Fibroblast of villous mesenchyme (primary cell): ENCODE measurements at regions not wholly inside any gene's neighbourhood (a gene's known extent, or its start where the extent isn't known, plus 50 kb on each side); places are given as distances from the start of the nearest gene placed in this dataset.

ENCODE experiments used
- DNase-seq: peaks from one replicate; pipeline ENCODE4 v3.0.0-alpha.2; 2010; ENCODE audit warnings: low read depth
- H3K4me3 ChIP-seq: 2 replicates; pipeline ENCODE4 v1.5.1; 2011; ENCODE audit warnings: low read depth, mild to moderate bottlenecking, low read length
- TF ChIP-seq, protein P1 (sequence below): IDR thresholded peaks from 2 replicates; pipeline ENCODE4 v1.5.1; 2012; ENCODE audit warnings: low read depth, mild to moderate bottlenecking, low read length; ENCODE audit not compliant: insufficient read depth

DNA sequence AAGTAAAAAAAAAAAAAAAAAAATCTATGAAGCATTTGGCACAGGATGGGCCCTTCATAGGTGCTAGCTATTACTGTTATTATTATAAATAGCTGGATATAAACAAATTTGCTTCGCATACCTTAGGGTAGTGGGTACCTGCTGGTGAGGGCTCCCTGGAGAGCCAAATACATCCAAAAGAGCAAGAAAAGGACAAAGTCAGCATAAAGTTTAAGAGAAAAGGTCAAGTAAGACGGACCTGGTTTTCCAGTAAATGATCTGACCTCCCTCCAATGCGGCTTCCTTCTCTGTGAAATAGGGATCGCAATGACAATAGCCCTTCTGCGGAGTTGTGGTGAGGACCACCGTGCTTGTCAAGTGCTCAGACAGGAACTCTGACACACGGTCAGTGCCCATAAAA, 214.5 kb downstream of the SNX10 start:
- no peak overlapping the region for H3K4me3 ChIP-seq
- no peak for DNase-seq
- TF ChIP-seq, protein P1, sequence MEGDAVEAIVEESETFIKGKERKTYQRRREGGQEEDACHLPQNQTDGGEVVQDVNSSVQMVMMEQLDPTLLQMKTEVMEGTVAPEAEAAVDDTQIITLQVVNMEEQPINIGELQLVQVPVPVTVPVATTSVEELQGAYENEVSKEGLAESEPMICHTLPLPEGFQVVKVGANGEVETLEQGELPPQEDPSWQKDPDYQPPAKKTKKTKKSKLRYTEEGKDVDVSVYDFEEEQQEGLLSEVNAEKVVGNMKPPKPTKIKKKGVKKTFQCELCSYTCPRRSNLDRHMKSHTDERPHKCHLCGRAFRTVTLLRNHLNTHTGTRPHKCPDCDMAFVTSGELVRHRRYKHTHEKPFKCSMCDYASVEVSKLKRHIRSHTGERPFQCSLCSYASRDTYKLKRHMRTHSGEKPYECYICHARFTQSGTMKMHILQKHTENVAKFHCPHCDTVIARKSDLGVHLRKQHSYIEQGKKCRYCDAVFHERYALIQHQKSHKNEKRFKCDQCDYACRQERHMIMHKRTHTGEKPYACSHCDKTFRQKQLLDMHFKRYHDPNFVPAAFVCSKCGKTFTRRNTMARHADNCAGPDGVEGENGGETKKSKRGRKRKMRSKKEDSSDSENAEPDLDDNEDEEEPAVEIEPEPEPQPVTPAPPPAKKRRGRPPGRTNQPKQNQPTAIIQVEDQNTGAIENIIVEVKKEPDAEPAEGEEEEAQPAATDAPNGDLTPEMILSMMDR, result no peak

DNA sequence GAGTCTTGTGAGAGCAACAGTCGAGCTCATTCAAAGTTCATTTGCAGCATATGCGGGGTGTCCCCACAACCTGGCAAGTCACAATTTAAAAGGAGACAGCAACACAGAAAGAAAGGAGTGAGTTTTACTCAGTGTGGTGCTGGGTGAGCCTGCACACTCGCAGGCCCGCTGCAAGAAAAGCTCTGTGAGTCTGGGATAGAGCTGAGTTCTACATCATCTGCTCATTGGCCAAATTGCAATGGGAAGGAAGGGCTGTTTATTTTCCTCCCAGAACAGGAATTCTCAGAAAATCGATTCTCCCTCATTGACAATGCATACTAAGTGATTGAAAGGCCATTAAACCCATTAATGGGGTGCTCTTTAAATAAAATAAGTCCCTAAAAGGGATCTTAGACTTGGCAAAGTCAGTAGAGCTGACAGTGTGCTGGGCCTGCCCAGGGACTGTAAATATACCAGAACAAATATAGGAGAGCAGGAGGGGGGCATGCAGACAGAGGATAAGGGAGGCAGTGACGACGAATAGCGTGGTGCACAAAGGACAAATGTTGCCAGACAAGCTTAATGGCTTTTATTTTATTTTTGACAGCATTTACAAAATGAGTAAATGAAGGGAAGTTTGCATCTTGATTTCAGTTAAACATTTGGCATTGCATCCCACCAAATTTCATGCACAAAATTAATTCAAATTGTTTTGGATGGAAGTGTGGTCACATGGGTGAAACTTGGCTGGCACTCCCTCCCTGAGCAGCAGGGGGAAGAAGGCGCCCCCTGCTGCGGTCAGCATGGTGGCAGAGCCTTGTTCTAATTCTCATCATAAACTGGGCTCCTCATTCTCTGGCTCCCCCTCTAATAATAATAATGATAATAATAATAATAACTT, 215.7 kb downstream of the SNX10 start:
- no peak for DNase-seq
- TF ChIP-seq, protein P1, result no peak
- H3K4me3 ChIP-seq, result no peak overlapping the region

DNA sequence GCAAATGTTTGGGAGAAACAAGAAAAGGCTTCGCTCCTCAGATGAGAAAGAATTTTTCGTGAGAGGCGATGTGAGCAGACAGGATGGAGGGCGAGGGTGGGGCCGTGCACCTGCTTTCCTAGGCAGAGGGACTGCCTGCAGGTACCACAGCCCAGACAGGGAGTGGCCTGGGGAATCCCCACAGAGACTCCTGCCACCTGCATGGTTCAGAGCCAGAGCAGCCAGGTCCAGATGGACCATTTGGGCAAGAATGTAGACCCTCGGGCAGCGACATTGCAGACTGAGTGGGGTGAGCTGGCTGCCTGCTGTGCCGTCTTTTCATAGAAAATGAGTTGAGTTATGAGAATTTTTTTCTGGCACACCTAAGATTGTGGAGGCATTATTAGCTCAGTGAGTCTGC, 216.8 kb downstream of the SNX10 start:
- no peak overlapping the region for H3K4me3 ChIP-seq
- DNase-seq, result no peak
- TF ChIP-seq, protein P1, result no peak

DNA sequence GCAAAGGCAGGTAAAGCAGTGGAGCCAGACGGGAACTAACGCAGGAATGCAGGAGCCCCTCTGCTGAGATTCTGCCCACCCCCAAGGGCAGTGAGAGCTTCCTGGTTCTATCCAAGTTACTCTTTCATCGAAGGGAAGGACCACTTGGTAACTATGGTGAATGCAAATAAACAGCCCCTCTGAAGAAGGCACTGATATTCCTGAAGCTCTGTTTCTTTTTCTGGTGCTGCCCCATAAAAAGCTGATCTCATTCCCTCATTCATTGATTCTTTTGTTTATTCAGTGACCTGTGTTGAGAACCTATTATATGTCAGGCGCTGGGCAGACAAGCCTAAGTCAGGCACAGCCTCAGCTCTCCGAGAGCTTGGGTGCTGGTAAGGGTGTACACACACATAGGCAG, 217.3 kb downstream of the SNX10 start:
- DNase-seq, result no peak
- TF ChIP-seq, protein P1, result no peak
- H3K4me3 ChIP-seq, result no peak overlapping the region

DNA sequence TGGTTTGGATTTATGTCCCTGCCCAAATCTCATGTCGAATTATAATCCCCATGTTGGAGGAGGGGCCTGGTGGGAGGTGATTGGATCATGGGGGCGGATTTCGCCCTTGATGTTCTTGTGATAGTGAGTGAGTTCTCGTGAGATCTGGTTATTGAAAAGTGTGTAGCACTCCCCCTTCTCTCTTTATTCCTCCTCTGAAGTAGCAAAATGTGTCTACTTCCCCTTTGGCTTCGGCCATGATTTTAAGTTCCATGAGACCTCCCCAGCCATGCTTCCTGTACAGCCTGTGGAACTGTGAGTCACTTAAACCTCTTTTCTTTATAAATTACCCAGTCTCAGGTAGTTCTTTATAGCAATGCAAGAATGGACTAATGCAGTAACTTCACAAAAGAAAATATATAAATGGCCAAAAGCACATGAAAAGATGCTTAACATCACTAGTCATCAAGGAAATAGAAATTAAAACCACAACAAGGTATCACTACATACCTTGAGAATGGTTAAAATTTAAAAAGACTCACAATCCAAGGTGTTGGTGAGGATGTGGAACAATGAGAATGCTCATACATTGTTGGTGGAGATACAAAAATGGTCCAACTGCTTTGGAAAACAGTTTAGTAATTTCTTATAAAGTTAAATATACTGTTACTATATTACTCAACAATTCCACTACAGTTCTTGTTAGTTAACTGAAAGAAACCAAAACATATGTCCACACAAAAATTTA, 218.7 kb downstream of the SNX10 start:
- TF ChIP-seq, protein P1, result no peak
- no peak for DNase-seq
- no peak overlapping the region for H3K4me3 ChIP-seq

DNA sequence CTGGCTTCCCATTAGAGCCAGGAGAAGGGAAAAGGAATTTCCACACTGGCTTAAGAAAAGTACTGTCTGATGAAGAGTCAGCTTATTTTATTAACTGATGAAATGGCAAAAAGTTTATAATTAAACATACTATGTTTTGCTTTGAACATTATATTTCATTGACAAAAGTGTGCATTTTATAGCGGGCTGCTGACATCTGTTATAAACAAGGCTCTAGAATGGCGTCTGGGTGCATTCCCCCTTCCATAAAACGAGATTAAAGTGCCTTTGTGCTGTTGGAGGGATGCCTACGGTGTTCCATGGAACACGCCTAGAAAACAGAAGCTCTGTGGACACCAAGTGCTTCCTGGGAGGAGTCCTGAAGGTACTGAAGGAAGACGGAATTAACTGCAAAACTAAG, 220.2 kb downstream of the SNX10 start:
- no peak overlapping the region for H3K4me3 ChIP-seq
- DNase-seq, result no peak
- TF ChIP-seq, protein P1, result no peak

DNA sequence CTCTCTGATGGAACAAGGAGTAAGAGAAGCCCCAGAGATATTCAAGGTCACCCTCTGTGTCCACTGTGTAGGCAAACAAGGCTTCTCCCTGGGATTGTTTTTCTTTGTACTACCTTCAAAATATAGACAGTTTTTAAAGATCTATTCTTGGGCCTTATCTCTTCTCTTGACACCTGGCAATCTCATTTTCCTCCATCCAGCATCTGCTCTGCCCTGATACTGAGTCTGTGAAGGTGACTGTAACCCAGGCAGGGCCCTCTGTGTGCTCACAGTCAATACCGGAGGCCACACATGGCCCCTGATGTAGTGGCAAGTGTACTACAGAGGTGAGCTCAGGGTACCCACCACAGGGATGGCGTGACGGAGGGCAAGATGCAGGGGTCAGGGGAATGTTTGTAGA, 221.1 kb downstream of the SNX10 start:
- TF ChIP-seq, protein P1, result no peak
- H3K4me3 ChIP-seq, result no peak overlapping the region
- no peak for DNase-seq
